SHP77 (cell line): ENCODE measurements at regions not wholly inside any gene's neighbourhood (a gene's known extent, or its start where the extent isn't known, plus 50 kb on each side); places are given as distances from the start of the nearest gene placed in this dataset.
"Not testable (repeated sequence)": the region's sequence is repeated elsewhere in the genome, so short reads cannot be mapped to it uniquely, and the experiment has no call there.

Source experiments
- DNase-seq, 2 experiments: peaks; one replicate each; lab custom pipeline; 2025; lab: John Stamatoyannopoulos, UW

- DNase-seq = no peak
Observed at GRCh38 chr5:84480873-84481637, 96.4 kb upstream of the EDIL3 start.

GRCh38 chr5:84478603-84479002 lies 93.9 kb upstream of the EDIL3 start:
- no peak for DNase-seq

- no peak for DNase-seq
Observed at GRCh38 chr5:84477485-84477884, 92.8 kb upstream of the EDIL3 start.

- DNase-seq = no peak
Observed at GRCh38 chr5:84474126-84474525, 89.4 kb upstream of the EDIL3 start.

GRCh38 chr5:84453405-84453804 lies 68.7 kb upstream of the EDIL3 start:
- DNase-seq = no peak

GRCh38 chr5:84450617-84451414 lies 66.1 kb upstream of the EDIL3 start:
- no peak for DNase-seq

- no peak for DNase-seq
Observed at GRCh38 chr5:84445049-84445685, 60.5 kb upstream of the EDIL3 start.

- DNase-seq = no peak
Observed at GRCh38 chr5:84438456-84438855, 53.8 kb upstream of the EDIL3 start.

GRCh38 chr5:84437673-84438315 lies 53.1 kb upstream of the EDIL3 start:
- no peak for DNase-seq

- DNase-seq = no peak
Observed at GRCh38 chr5:84436866-84437265, 52.2 kb upstream of the EDIL3 start.

GRCh38 chr5:84435861-84436346 lies 51.2 kb upstream of the EDIL3 start:
- DNase-seq = not testable (repeated sequence)
